HEK293T (cell line): ENCODE measurements at regions not wholly inside any gene's neighbourhood (a gene's known extent, or its start where the extent isn't known, plus 50 kb on each side); places are given as distances from the start of the nearest gene placed in this dataset.

ENCODE experiments used
- ARNT ChIP-seq: fragments of 450-650 bp; IDR thresholded peaks from 2 replicates; pipeline ENCODE4 v1.6.1; 2017; ENCODE audit warnings: mild to moderate bottlenecking
- ELF4 ChIP-seq: fragments of 450-650 bp; IDR thresholded peaks from 2 replicates; pipeline ENCODE4 v1.6.1; 2017; ENCODE audit warnings: antibody characterized with exemption
- FOXA1 ChIP-seq: fragments of 450-650 bp; IDR thresholded peaks from 2 replicates; pipeline ENCODE4 v1.6.1; 2016; ENCODE audit warnings: mild to moderate bottlenecking
- HDGF ChIP-seq: fragments of 450-650 bp; IDR thresholded peaks from 2 replicates; pipeline ENCODE4 v1.6.1; 2017; ENCODE audit warnings: antibody characterized with exemption, borderline replicate concordance
- L3MBTL2 ChIP-seq: fragments of 450-650 bp; conservative IDR thresholded peaks from 2 replicates; pipeline ENCODE4 v1.6.1; 2016; ENCODE audit warnings: mild to moderate bottlenecking
- SP1 ChIP-seq: fragments of 450-650 bp; IDR thresholded peaks from 2 replicates; pipeline ENCODE4 v1.6.1; 2017
- SUZ12 ChIP-seq: fragments of 450-650 bp; IDR thresholded peaks from 2 replicates; pipeline ENCODE4 v1.6.1; 2016; ENCODE audit warnings: mild to moderate bottlenecking
- TARDBP ChIP-seq: fragments of 450-650 bp; IDR thresholded peaks from 2 replicates; pipeline ENCODE4 v1.6.1; 2016
- ZNF384 ChIP-seq: fragments of 450-650 bp; IDR thresholded peaks from 2 replicates; pipeline ENCODE4 v1.6.1; 2016

- TF ChIP-seq SP1 = no peak
- no peak for TF ChIP-seq FOXA1
- no peak for TF ChIP-seq ZNF384
- no peak for TF ChIP-seq HDGF
- TF ChIP-seq SUZ12 = no peak
- no peak for TF ChIP-seq ARNT
- no peak for TF ChIP-seq ELF4
- no peak for TF ChIP-seq TARDBP
- no peak for TF ChIP-seq L3MBTL2
Observed at GRCh38 chrX:39905538-39905891, 192.2 kb downstream of the BCOR start.
